Ovary (tissue), 3 donors: ENCODE measurements at regions not wholly inside any gene's neighbourhood (a gene's known extent, or its start where the extent isn't known, plus 50 kb on each side); places are given as distances from the start of the nearest gene placed in this dataset.

Experiments
- EP300 ChIP-seq: sonication (generic); formaldehyde crosslinking; IDR thresholded peaks from one replicate; pipeline ENCODE4 v1.6.1; 2017; ENCODE audit warnings: antibody characterized with exemption
- TF ChIP-seq, protein P1 (sequence below), 3 donors: fragments of 450-650 bp in 2 of 3; fragments of 200-600 bp in 1 of 3; IDR thresholded peaks; one replicate each; pipeline versions ENCODE4 v1.5.1 to v1.8.0; 2016 to 2022; ENCODE audit warnings: antibody characterized with exemption in 3 of 3, mild to moderate bottlenecking in 1 of 3
- donor health status: DM: no; HTN: no; CAD: no.

DNA sequence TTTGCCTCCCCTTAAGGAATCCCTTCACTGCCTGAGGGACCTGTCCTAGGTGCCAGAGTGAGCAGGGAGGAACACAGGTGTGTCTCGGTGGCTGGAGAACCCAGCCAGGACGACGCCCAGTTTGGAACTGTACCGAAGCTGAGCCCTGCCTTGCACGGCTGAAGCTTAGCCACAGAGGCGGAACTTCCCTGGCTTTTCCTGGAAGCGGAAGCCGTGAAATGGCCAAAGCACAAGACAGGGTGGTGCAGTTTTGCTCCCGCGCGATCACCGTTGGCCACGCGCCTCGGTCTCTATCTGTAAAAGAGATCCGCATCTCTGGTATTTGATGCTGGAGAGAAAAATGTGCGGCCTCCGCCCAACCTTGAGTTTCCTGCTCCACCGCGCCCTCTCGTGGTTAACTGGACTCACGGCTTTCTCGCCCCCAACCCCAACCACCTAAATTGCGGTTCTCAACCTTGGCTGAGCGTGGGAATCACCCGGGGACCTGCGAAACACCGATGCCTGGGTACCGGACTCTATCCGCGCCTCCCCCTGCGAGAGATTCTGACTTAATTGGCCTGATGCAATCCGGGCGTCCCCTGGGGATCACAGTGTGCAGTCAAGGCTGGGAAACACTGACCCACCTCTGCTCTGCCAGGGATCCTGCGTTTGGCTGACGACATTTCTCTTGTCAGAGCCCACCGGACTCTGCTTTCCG is 70.7 kb upstream of the ABHD2 start:
- TF ChIP-seq, protein P1, sequence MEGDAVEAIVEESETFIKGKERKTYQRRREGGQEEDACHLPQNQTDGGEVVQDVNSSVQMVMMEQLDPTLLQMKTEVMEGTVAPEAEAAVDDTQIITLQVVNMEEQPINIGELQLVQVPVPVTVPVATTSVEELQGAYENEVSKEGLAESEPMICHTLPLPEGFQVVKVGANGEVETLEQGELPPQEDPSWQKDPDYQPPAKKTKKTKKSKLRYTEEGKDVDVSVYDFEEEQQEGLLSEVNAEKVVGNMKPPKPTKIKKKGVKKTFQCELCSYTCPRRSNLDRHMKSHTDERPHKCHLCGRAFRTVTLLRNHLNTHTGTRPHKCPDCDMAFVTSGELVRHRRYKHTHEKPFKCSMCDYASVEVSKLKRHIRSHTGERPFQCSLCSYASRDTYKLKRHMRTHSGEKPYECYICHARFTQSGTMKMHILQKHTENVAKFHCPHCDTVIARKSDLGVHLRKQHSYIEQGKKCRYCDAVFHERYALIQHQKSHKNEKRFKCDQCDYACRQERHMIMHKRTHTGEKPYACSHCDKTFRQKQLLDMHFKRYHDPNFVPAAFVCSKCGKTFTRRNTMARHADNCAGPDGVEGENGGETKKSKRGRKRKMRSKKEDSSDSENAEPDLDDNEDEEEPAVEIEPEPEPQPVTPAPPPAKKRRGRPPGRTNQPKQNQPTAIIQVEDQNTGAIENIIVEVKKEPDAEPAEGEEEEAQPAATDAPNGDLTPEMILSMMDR (IDR thresholded peaks at IDR 0.05): peak; percentile 67 to 69 (median 68)
- TF ChIP-seq EP300: peak; percentile 81
